ENCODE measurements at regions not wholly inside any gene's neighbourhood (a gene's known extent, or its start where the extent isn't known, plus 50 kb on each side); places are given as distances from the start of the nearest gene placed in this dataset.
"Not testable (repeated sequence)": the region's sequence is repeated elsewhere in the genome, so short reads cannot be mapped to it uniquely, and the experiment has no call there.

DNA sequence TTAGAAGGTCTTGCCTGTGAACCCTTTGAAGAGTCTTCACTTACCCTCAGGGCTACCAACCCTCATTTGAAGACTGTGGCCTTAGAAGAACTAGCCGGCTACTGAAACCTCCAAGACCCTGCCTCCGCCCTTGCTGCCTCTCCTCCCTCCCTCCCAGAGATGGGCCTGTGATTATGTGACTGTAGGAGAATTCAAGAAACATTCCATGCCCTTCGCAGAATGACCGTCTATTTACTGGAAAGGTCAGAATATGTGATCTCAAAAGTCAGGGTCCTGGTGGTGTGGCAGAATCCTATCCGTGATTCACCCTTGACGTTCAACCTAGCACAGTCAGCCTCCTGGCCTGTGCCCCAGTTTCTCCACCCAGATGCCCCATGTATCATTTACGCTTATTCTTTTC lies 109.6 kb downstream of the CTNND1 start:
- DNase-seq (ENCODE audit: low spot score), result no peak

DNA sequence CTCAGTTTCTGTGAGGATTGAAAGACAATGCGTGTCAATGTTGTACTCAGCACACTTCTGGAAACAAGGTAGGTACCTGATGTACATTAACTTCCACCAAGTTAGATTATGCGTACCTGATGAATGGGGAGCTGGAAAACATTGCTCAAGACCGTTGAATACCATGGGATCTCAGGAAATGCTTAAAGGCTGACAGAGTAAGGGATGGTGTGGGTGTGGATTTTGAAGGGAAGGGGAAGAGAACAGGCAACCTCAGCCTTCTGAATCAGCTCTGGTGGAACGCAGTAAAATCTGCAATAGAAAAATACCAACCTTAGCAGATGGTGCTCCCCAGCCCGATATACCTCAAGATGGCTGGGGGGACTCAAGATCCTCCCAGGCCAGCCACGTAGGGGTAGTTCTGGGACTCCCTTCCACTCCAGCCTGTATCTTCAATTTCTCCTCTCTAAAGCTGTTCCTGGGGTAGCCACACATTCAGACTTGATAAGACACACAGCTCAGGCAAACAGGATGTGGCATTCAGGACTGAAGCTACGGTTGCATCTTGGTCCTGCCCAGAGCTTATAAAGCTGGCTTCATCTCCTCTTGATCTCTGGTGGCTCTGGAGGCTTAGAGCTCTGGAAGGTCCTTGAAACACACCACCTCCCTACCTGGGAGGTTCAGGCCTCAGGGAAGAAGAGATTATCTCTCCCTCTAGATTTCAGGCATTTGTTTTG lies 111.8 kb downstream of the CTNND1 start:
- DNase-seq (ENCODE audit: low spot score), result no peak

DNA sequence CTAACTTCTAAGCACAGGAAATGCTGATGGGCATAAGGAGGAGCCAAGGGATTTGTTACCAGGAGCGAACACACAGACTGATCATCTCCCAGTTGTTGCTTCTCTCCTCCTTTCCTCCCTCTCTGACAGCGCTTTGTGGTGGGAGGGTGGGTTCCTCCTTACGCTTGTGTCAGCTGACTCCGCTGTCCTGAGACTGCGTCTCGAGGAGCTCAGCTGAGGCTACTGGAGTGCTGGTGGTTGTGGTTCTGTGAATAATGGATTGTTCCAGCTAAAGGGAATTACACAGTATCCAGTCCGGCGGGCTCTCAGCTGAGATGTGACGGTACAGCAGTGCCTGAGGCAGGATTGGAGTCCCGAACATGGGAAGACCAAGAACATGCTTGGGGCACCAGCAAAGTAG lies 113.4 kb downstream of the CTNND1 start:
- DNase-seq (ENCODE audit: low spot score), result no peak

DNA sequence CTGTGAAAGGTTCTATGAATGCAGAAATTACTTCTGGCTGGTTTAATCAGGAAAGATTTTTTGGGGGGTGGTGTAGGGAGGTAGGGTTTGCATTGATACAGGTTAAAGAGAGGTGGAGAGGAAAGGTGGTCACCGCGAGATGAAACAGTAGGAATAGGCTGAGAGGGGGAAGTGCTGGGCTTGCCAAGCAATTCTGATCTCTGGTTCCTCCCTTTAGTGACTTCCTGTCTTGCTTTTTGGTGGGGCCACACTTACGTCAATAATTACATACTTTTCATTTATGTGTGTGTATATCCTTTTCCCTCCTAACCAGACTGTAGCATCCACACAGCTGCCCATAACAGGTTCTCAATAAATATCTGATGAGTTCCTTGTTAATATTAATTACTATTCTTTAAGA lies 120.0 kb downstream of the CTNND1 start:
- no peak for DNase-seq (ENCODE audit: low spot score)

DNA sequence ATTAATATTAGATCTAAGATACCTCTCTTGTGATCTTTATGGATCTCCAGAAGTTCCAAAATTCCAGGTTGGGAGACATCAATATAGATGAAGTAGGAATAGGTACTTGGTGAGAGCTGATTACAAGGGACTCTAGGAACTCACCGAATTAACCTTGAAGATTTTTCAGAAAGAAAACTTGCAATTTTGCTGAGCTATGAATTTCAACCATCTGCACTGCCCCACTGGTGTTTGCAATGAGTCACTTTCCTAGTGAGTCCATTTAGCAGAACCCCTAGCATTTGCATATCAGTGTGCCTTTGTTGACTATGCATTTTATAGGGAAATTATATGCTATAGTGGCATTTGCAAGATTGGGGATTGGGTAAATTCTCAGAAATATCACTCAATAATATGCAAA lies 122.0 kb downstream of the CTNND1 start:
- DNase-seq (ENCODE audit: low spot score), result no peak

DNA sequence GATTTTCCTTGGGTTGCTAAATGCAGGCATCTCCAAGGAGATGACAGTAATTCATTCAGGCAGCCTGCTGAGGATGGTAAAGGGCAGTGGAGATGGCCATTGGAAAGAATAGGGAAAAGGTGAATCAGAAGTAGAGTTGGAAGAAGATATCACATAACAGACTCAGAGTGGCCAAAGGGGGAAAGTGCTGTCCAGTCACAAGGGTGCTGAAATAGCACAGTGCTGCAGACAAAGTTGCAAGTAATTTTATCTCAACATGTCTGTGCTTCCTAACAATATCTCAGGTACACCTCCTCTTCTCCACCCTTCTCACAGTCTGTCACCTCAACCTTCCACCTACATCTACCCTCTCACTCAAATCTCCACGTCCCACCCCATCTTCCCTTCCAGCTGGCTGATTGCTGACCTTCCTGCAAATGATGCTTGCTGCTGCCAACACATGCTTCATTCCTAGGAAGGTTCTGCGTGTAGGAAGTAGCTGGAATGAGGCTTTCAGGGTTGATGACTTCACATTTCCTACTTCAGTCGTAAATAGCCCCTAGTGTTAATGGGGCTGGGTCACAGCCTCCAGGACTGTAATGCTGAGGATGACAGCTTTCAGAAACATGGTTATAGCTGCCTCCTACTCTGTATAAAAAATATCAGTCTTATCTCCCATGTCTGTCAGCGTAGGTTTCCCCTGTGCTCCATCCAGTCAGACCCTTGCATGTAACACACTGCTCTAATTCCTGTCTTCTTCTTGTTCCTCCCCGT lies 123.9 kb downstream of the CTNND1 start:
- DNase-seq (ENCODE audit: low spot score), result no peak

DNA sequence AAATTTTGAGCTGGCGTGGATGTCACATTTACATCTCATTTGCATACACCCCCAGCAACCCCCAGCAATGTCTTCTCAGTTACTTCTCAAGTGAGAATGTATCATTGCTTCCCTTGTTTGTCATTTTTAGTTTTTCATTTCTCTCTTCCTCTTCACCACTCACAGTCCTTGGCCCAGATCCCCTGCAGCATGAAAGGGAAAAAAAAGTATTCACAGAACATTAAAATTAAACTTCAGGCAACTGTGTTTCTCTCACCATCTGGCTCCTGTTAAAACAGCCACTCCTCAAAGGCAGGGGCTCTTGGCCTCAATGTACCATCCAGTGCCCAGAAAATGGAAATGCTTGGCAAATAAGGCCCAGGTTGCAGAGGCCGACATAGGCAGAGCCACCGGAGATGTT lies 126.8 kb downstream of the CTNND1 start:
- no peak for DNase-seq (ENCODE audit: low spot score)

DNA sequence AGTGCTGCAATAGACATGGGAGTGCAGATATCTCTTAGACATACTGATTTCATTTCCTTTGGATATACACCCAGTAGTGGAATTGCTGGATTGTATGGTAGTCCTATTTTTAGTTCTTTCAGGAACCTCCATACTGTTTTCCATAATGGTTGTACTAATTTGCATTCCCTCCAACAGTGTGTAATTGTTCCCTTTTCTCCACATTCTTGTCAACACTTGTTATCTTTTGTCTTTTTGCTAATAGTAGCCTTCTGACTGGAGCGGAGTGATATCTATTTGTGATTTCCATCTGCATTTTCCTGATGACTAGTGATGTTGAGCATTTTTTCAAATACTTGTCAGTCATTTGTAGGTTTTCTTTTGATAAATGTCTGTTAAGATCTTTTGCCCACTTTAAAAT lies 128.9 kb downstream of the CTNND1 start:
- no peak for DNase-seq (ENCODE audit: low spot score)

DNA sequence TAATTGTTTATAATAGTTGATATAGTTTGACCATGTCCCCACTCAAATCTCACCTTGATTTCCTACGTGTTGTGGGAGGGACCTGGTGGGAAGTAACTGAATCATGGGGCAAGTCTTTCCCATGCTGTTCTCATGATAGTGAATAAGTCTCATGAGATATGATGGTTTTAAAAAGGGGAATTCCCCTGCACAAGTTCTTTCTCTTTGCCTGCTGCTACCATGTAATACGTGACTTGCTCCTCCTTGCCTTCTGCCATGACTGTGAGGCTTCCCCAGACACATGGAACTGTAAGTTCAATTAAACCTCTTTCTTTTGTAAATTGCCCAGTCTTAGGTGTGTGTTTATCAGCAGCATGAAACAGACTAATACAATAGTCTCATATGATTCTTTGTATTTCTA lies 130.5 kb upstream of the OR9Q1 start:
- DNase-seq (ENCODE audit: low spot score), result not testable (repeated sequence)

DNA sequence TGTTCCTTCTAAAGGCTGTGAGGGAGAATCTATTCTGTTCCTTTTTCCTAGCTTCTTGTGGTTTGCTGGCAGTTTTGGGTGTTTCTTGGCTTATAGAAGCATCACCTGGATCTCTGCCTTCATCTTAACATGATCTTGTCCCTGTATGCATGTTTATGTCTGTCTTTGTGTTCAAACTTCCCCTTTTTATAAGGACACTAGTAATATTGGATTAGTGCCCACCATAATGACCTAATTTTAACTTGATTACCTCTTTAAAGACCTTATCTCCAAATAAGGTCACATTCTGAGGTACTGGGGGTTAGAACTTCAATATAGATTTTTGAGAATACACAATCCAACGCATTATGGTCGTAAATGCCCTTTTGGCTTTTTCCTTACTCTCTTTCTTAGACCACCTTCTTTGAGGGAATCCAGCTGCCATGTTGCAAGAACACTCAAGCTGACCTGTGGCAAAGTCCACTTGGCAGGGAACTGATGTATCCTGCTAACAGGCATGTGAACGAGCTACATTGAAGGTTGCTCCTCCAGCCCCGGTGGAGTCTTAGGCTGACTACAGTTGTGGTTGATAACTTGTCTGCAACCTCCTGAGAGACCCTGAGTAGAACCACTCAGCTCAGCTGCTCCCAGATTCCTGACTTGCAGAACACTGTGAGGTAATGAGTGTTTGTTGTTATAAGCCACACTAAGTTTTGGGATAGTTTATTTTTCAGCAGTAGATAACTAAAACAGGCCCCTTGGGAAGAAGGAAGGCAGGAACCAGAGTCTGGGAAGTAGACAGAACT lies 127.1 kb upstream of the OR9Q1 start:
- no peak for DNase-seq (ENCODE audit: low spot score)

DNA sequence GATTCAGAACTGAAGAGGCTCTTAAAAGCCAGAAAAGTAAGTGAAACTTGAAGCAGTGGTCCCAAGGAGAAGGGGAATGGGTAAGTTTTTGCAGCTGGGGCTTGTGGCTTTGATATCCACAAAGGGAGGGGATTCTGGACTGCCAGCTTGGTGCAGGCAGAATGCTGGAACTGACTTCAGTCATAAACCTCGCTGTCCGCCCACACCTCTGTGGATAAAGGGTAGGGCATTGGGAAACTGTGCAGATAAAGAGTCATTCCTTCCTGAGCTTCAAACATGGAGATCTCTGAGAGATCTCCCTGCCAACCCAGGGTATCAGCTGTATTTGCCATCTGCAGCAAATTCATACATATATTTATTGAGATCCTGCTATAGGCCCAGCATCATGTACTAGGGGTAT lies 124.3 kb upstream of the OR9Q1 start:
- no peak for DNase-seq (ENCODE audit: low spot score)

DNA sequence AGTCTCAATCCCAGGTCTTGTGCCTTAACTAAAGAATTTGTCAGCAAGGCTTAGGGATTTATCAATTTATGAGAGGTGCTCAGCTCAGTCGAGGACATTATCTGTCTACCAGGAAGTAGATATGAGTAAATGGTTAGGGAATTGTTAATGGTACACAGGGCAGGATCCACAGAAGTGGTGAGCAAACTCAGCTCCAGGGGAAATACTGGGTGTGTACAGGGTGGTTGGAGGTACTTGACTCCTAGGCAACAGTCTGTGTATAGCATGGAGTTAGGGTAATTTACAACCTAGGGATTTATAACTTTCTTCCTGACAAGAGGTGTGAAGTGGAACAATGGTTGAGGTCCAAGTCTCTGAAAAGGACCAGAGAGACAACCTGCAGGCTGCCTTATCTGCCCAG lies 123.4 kb upstream of the OR9Q1 start:
- no peak for DNase-seq (ENCODE audit: low spot score)

DNA sequence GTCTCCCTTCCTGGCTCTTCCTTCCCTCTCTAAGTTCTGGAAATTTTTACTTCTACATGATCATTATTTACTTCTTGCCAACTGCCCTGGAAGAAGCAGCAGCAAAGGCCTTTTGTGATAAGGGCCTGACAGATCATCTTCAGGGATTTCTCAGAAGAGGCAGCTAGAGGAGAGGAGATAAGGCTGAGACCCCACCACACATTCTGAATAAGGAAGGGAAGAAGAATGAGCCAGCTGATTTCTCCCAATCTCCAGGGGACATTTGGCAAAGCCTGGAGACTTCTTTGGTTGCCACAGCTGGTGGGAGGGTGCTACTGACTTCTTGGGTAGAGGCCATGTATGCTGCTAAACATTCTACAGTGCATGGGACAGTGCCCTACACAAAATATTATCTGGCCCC lies 122.4 kb upstream of the OR9Q1 start:
- DNase-seq (ENCODE audit: low spot score), result no peak

DNA sequence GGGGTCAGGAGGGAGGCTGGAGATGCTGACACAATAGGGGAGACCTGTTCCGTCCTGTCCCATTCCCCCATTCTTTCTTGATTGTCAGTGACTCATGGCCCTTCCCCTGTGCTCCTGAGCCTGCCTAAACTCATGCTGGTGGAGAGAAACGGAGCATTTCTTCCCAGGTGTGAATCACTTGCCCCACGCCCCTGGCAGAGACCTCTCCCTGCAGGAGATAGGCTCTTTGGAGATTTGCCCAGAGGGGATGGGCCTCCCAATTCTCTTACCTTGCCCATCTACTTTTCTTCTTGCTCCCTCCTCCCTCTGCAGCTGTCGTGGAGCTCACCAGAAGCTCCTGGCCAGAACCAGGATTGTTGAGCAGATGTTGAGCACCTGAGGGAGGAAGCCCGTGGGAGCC lies 121.9 kb upstream of the OR9Q1 start:
- no peak for DNase-seq (ENCODE audit: low spot score)

DNA sequence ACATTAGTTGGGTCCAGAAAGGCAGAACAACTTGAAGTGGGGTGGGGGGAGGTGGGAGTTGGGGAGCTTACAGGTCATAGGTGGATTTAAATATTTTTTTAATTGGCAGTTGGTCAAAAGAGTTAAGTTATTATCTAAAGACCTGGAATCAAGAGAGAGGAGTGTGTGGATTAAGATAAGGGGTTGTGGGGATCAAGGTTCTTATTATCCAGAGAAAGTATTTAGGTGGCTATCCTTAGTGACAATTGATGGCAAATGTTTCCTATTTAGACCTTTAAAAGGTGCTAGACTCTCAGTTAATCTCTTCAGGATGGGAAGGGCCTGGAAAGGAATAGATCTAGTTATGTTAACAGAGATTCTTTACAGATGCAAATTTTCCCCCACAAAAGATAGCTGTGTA lies 120.7 kb upstream of the OR9Q1 start:
- no peak for DNase-seq (ENCODE audit: low spot score)

DNA sequence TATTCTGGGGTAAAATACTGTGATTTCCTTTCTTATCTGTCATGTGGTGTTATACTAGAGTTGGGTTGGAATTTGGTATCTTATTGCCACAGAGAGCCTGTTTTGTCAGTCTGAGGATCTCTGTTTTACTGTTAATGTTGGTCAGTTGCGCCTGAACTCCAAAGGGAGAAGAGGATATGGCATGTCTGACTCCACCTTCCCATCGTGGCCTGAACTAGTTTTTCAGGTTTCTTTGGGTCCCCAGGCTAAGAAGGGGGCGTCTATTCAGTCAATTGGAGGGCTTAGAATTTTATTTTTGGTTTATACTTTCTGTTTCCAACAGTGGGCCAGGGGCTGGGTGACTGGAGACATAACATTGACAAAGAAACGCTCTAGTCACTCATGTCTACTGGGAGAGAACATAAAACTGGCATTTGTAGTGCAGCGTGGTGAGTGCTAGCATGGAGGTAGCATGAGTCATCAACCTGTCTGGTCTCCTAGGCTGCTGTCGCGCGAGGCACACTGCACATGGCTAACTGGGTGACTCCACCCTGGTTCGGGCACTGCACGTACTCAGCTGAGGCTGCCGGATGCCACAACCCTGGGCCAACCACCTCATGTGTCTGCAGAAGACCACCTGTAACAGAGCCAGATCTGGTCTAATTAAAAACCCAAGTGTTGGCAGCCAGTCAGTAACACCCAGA lies 120.1 kb upstream of the OR9Q1 start:
- no peak for DNase-seq (ENCODE audit: low spot score)

DNA sequence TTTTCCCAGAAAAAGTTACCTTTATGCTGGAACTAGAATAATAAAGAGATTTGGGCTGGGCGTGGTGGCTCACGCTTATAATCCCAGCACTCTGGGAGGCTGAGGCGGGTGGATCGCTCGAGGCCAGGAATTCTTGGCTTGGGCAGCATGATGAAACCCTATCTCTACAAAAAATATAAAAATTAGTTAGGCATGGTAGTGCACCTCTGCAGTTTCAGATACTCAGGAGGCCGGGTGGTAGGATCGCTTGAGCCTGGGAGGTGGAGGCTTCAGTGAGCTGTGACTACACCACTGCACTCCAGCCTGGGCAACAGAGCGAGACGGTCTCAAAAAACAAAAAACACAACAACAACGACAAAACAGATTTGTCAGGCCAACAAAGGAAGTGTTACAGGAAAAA lies 119.3 kb upstream of the OR9Q1 start:
- DNase-seq (ENCODE audit: low spot score), result no peak

DNA sequence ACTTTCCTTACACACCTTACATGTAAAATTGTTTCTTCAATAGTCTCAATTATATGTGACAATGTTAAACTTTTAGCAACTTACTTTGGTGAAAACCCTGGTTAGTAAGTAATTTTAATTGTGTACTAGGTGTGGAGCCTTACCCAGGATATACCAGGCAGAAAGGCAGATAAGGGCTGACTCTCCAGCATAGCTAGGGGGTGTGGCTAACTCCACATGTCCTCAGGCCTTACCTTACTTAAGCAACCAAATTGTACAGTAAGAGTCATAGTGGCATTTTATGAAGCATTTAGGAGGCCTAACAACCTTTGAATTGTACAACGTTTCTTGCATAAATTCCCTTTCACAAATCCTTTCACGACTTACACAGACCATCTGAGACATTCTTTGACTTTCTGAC lies 118.2 kb upstream of the OR9Q1 start:
- DNase-seq (ENCODE audit: low spot score), result no peak

DNA sequence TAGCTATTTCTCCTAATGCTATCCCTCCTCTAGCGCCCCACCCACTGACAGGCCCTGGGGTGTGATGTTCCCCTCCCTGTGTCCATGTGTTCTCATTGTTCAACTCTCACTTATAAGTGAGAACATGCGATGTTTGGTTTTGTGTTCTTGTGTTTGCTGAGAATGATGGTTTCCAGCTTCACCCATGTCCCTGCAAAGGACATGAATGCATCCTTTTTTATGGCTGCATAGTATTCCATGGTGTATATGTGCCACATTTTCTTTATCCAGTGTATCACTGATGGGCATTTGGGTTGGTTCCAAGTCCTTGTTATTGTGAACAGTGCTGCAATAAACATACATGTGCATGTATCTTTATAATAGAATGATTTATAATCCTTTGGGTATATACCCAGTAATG lies 115.3 kb upstream of the OR9Q1 start:
- not testable (repeated sequence) for DNase-seq (ENCODE audit: low spot score)

DNA sequence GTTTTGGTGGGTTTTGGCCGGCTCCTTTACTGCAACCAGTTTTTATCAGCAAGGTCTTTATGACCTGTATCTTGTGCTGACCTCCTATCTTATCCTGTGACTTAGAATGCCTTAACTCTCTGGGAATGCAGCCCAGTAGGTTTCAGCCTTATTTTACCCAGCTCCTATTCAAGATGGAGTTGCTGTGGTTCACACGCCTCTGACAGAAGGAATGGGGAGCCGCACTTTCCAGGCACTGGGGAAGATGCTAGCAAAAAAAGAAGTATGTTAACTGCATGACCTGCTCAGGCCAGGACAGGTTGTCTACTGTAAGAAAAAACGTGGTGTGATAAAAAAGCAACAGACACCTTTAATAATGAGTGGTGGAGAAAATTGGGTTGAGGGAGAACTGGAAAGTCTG lies 112.2 kb upstream of the OR9Q1 start:
- not testable (repeated sequence) for DNase-seq (ENCODE audit: low spot score)

DNA sequence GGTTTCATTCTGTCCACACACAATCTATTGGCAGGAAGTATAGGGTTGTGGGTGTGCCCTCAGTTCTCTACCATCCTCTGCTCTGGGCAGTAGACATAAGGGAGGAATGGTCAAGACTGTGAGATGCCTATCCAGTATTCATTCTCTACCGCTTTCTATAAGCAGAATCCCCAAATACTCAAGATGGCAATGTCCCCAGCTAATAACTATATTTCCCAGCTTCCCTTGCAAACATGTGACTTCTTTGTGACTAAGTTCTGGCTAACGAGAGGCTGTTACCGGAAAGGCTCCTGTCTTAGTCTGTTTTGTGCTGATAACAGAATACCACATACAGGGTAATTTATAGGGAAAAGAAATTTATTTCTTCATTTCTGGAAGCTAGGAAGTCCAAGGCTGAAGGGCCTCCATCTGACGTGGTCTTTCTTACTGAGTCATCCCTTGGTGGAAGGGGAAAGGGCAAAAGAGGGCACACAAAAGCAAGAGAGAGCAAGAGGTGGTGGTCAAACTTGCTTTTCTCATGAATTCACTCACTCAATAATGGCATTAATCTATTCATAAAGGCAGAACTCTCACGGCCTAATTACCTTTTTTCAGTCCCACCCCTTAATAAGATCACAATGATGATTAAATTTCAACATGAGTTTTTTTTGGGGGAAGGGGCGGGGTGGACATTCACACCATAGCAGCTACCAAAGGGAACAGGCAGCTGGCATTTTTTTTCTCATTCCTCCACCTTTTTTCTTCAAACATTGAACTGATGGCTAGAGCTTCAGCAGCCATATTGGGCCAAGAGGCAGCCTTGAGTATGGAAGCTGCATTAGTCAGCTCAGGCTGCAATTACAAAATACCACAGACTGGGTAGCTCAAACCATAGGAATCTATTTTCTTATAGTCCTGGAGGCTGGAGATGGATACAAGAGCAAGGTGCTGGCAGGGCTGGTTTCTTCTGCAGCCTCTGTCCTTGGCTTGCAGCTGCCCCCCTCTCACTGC lies 109.7 kb upstream of the OR9Q1 start:
- DNase-seq (ENCODE audit: low spot score), result no peak
